GM12878 (cell line): ENCODE measurements at regions not wholly inside any gene's neighbourhood (a gene's known extent, or its start where the extent isn't known, plus 50 kb on each side); places are given as distances from the start of the nearest gene placed in this dataset.

Source experiments
- ATAC-seq: fragments of 200-7000 bp; cut with Tn5 transposase; 3 replicates; pipeline ENCODE4 v1.9.1; 2020; ENCODE audit warnings: mild to moderate bottlenecking, moderate library complexity
- BruUV-seq: library from RNA; stranded (reverse); fragments of 400-500 nt; replicated peaks from 2 replicates; lab custom pipeline; 2021; lab: Mats Ljungman, UMichigan
- CTCF ChIA-PET: fragments of 300-600 bp; sonication (Branson Sonifier 250); formaldehyde crosslinking; extraction: SDS; loops from one replicate; lab custom pipeline; 2021; ENCODE audit warnings: inconsistent platforms; lab: Yijun Ruan, JAX
- POLR2A ChIA-PET: fragments of 350-600 bp; formaldehyde crosslinking; extraction: SDS; loops from one replicate; lab custom pipeline; 2021; ENCODE audit warnings: inconsistent platforms; lab: Charles Lee
- RAD21 ChIA-PET: fragments of 300-600 bp; sonication (Branson Sonifier 250); formaldehyde crosslinking; loops from one replicate; lab custom pipeline; 2023; ENCODE audit warnings: antibody characterized with exemption; ENCODE audit not compliant: unreplicated experiment; lab: Charles Lee
- SMC1A ChIA-PET: fragments of 300-600 bp; sonication (Branson Sonifier 250); formaldehyde crosslinking; loops from one replicate; lab custom pipeline; 2023; ENCODE audit not compliant: unreplicated experiment, uncharacterized antibody; lab: Charles Lee
- DNase-seq: peaks from one replicate; pipeline ENCODE4 v3.0.0-alpha.2; 2011; ENCODE audit warnings: low read depth, low spot score
- FAIRE-seq: peaks from 3 replicates; lab custom pipeline; 2011; peaks lifted over from hg19 to GRCh38; lab: Jason Lieb, UNC
- H2AFZ ChIP-seq: 2 replicates; pipeline ENCODE4 v1.6.0; 2011; ENCODE audit warnings: low read depth, low read length, control low read depth; ENCODE audit not compliant: control insufficient read depth
- H3K27ac ChIP-seq: 2 replicates; pipeline ENCODE4 v1.5.1; 2011; ENCODE audit warnings: control low read depth; ENCODE audit not compliant: control insufficient read depth, insufficient read depth
- H3K27me3 ChIP-seq, 2 experiments: replicated peaks in 1 of 2; 2 replicates each; pipeline versions ENCODE4 v1.6.0 to v1.6.1; 2011; ENCODE audit warnings: low read length in 1 of 2; ENCODE audit not compliant: control insufficient read depth in 2 of 2, insufficient read depth in 2 of 2
- H3K36me3 ChIP-seq, 2 experiments: 2 replicates each; pipeline ENCODE4 v1.5.1; 2011; ENCODE audit warnings: low read length in 1 of 2; ENCODE audit not compliant: control insufficient read depth in 2 of 2, insufficient read depth in 2 of 2
- H3K4me1 ChIP-seq: 2 replicates; pipeline ENCODE4 v1.6.1; 2011; ENCODE audit warnings: mild to moderate bottlenecking, low read length, moderate library complexity, mixed read lengths; ENCODE audit not compliant: control insufficient read depth, insufficient read depth
- H3K4me2 ChIP-seq: 2 replicates; pipeline ENCODE4 v1.6.0; 2011; ENCODE audit warnings: control low read depth; ENCODE audit not compliant: control insufficient read depth, insufficient read depth
- H3K4me3 ChIP-seq: fragments of 200-600 bp; sonication (generic); 2 replicates; pipeline ENCODE4 v1.5.1; 2016
- H3K79me2 ChIP-seq: 2 replicates; pipeline ENCODE4 v1.6.0; 2011; ENCODE audit warnings: low read length; ENCODE audit not compliant: control insufficient read depth, insufficient read depth
- H3K9ac ChIP-seq: 2 replicates; pipeline ENCODE4 v1.8.0; 2011; ENCODE audit warnings: low read length, control low read depth, mixed read lengths; ENCODE audit not compliant: control insufficient read depth, insufficient read depth
- H3K9me3 ChIP-seq: replicated peaks from 3 replicates; pipeline ENCODE4 v1.5.1; 2011; ENCODE audit warnings: mild to moderate bottlenecking, low read length; ENCODE audit not compliant: control insufficient read depth, insufficient read depth
- H4K20me1 ChIP-seq: 2 replicates; pipeline ENCODE4 v1.6.0; 2011; ENCODE audit not compliant: control insufficient read depth, insufficient read depth
- ASH2L ChIP-seq: fragments of 300-600, 200-600 bp; sonication (generic); IDR thresholded peaks from 2 replicates; pipeline ENCODE4 v1.6.1; 2017; ENCODE audit warnings: low read depth, mild to moderate bottlenecking, borderline replicate concordance
- CREM ChIP-seq: IDR thresholded peaks from 2 replicates; pipeline ENCODE4 v1.6.1; 2014; ENCODE audit warnings: antibody characterized with exemption, low read depth
- FOXM1 ChIP-seq: IDR thresholded peaks from 2 replicates; pipeline ENCODE4 v1.6.1; 2012; ENCODE audit warnings: low read depth, mild to moderate bottlenecking, inconsistent platforms, low read length, moderate library complexity
- GATAD2B ChIP-seq: fragments of 450-650 bp; conservative IDR thresholded peaks from 2 replicates; pipeline ENCODE4 v1.6.1; 2017; ENCODE audit warnings: low read depth, mild to moderate bottlenecking, moderate library complexity
- HCFC1 ChIP-seq: fragments of 150-350 bp; IDR thresholded peaks from 2 replicates; pipeline ENCODE4 v1.6.1; 2014; ENCODE audit warnings: low read length
- KDM1A ChIP-seq: fragments of 200-600 bp; sonication (generic); IDR thresholded peaks from 2 replicates; pipeline ENCODE4 v1.6.1; 2016; ENCODE audit warnings: borderline replicate concordance
- MAX ChIP-seq: IDR thresholded peaks from 2 replicates; pipeline ENCODE4 v1.6.1; 2012; ENCODE audit warnings: low read depth, low read length, improper control_type of control experiment
- NBN ChIP-seq: fragments of 450-650 bp; IDR thresholded peaks from 2 replicates; pipeline ENCODE4 v1.6.1; 2016
- PML ChIP-seq: IDR thresholded peaks from 2 replicates; pipeline ENCODE4 v1.6.1; 2012; ENCODE audit warnings: low read length, inconsistent platforms
- RAD21 ChIP-seq: IDR thresholded peaks from 2 replicates; pipeline ENCODE4 v1.6.1; 2011; ENCODE audit warnings: mild to moderate bottlenecking, low read depth, low read length, moderate library complexity; ENCODE audit not compliant: insufficient read depth
- SRF ChIP-seq, 2 experiments: IDR thresholded peaks; 2 replicates each; pipeline ENCODE4 v1.6.1; 2011; ENCODE audit warnings: low read depth in 2 of 2, low read length in 2 of 2, mild to moderate bottlenecking in 1 of 2, moderate library complexity in 1 of 2
- STAT1 ChIP-seq: fragments of 450-650 bp; conservative IDR thresholded peaks from 2 replicates; pipeline ENCODE4 v1.6.1; 2014; ENCODE audit warnings: antibody characterized with exemption, mild to moderate bottlenecking
- WGBS: methylation state at CpG from one replicate; pipeline ENCODE4 v1.1.6; 2016; ENCODE audit warnings: low lambda C conversion rate; ENCODE audit not compliant: insufficient replicate concordance, insufficient coverage; ENCODE audit errors: missing lambda C conversion rate; 5-methylcytosine and 5-hydroxymethylcytosine counted together
- in situ Hi-C: fragments of 300-500 bp; cut with MboI; formaldehyde crosslinking; loops from 9 replicates; pipeline ENCODE4 v1.14.3; 2018; ENCODE audit warnings: mixed read lengths
- intact Hi-C: fragments of 100-400 bp; cut with micrococcal nuclease; formaldehyde crosslinking; loops from one replicate; pipeline ENCODE4 v1.14.2; 2022; ENCODE audit not compliant: unreplicated experiment

- ChIA-PET CTCF (no interaction called here), POLR2A (interaction anchor here (0.6 kb wide), 1 partner anchor 452 kb away, joined by 3 read pairs; no protein-coding TSS in a partner anchor), SMC1A (interaction anchor here (1.6 kb wide), 1 partner anchor 9 kb away, joined by 4 read pairs; no protein-coding TSS in a partner anchor), RAD21 (no interaction called here)
- DNase-seq (no peak), FAIRE-seq (no peak), ATAC-seq (no peak)
- H3K36me3 ChIP-seq: no peaks in the 10 kb centered on the region
- TF ChIP-seq PML: no peak
- no peak for TF ChIP-seq FOXM1
- TF ChIP-seq GATAD2B: no peak
- no peak for TF ChIP-seq MAX
- TF ChIP-seq ASH2L: no peak
- TF ChIP-seq SRF (IDR thresholded peaks at IDR 0.05; ENCODE audit: low read depth in 2 of 2, low read length in 2 of 2): no peak
- no peak for TF ChIP-seq NBN
- no peak for TF ChIP-seq STAT1
- no peak for TF ChIP-seq CREM
- no peak for TF ChIP-seq RAD21
- TF ChIP-seq KDM1A: no peak
- TF ChIP-seq HCFC1: no peak
- H3K27ac ChIP-seq: no peak overlapping the region
- no peaks in the 10 kb centered on the region for H4K20me1 ChIP-seq
- no peaks in the 10 kb centered on the region for H3K79me2 ChIP-seq
- in situ Hi-C loops: no loop called here
- 59% methylated on average over 2 of the region's 2 CpGs for WGBS
- no TSS peak for BruUV-seq
- no peak overlapping the region for H2AFZ ChIP-seq
- no peaks in the 10 kb centered on the region for H3K9me3 ChIP-seq
- no peaks in the 10 kb centered on the region for H3K27me3 ChIP-seq
- no peak overlapping the region for H3K4me2 ChIP-seq
- intact Hi-C loops: no loop called here
- no peak overlapping the region for H3K4me3 ChIP-seq
- no peaks in the 10 kb centered on the region for H3K4me1 ChIP-seq
- no peak overlapping the region for H3K9ac ChIP-seq
Observed at GRCh38 chrX:7389576-7389975, 241.6 kb upstream of the PUDP start.
